Activated T-cell treated with anti-CD3 and anti-CD28 coated beads, Interleukin-2, amount 50 U/mL, for 72 hours (primary cell): ENCODE measurements at regions not wholly inside any gene's neighbourhood (a gene's known extent, or its start where the extent isn't known, plus 50 kb on each side); places are given as distances from the start of the nearest gene placed in this dataset.

ENCODE experiments used
- ATAC-seq, 2 donors: fragments of 150-1000 bp; cut with Tn5 transposase; replicated peaks in 1 of 2; 2 replicates each; pipeline ENCODE4 v1.10.0; 2021; ENCODE audit warnings: moderate library complexity in 2 of 2, mild to moderate bottlenecking in 1 of 2
- DNase-seq, 2 donors: peaks; one replicate each; pipeline ENCODE4 v3.0.0; 2021 to 2022; ENCODE audit warnings: mixed read lengths in 1 of 2
- H3K27ac Mint-ChIP-seq: one replicate; pipeline ENCODE4 v1.8.0; 2022; ENCODE audit warnings: mild to moderate bottlenecking, moderate library complexity, mixed read lengths
- H3K27me3 Mint-ChIP-seq: one replicate; pipeline ENCODE4 v1.8.0; 2022; ENCODE audit warnings: low read depth, mixed read lengths
- H3K36me3 Mint-ChIP-seq, 2 donors: one replicate each; pipeline ENCODE4 v1.8.0; 2022; ENCODE audit warnings: mixed read lengths in 2 of 2, mild to moderate bottlenecking in 1 of 2; ENCODE audit not compliant: insufficient read depth in 2 of 2
- H3K4me1 Mint-ChIP-seq: one replicate; pipeline ENCODE4 v1.8.0; 2022; ENCODE audit warnings: low read depth, mixed read lengths
- H3K4me3 Mint-ChIP-seq, 2 donors: one replicate each; pipeline ENCODE4 v1.8.0; 2022; ENCODE audit warnings: mild to moderate bottlenecking in 2 of 2, mixed read lengths in 2 of 2, moderate library complexity in 2 of 2
- H3K9me3 Mint-ChIP-seq, 2 donors: one replicate each; pipeline ENCODE4 v1.8.0; 2022; ENCODE audit warnings: mixed read lengths in 2 of 2

GRCh38 chr3:153572654-153573053 is 410.6 kb downstream of the RAP2B start:
- no peak for ATAC-seq
- H3K27me3 Mint-ChIP-seq: no peaks in the 10 kb centered on the region

GRCh38 chr3:153573481-153573880 is 411.5 kb downstream of the RAP2B start:
- no peak overlapping the region for H3K4me3 Mint-ChIP-seq
- H3K27me3 Mint-ChIP-seq: no peaks in the 10 kb centered on the region
- H3K4me1 Mint-ChIP-seq: peaks cover 8% of the 10 kb centered on the region
- no peak for DNase-seq
- no peak for ATAC-seq
- peaks cover 2% of the 10 kb centered on the region in 2 donors for H3K9me3 Mint-ChIP-seq
- H3K27ac Mint-ChIP-seq: no peak overlapping the region
- peaks cover 0 to 1% of the 10 kb centered on the region in 2 donors for H3K36me3 Mint-ChIP-seq

More at GRCh38 chr3:153572654-153573053, 410.6 kb downstream of the RAP2B start:
- Mint-ChIP-seq H3K4me1 (peaks cover 8% of the 10 kb centered on the region), H3K9me3 (peaks cover 2% of the 10 kb centered on the region in 2 donors), H3K27ac (peak overlapping the region; percentile 8), H3K4me3 (no peak overlapping the region), H3K36me3 (peaks cover 0 to 1% of the 10 kb centered on the region in 2 donors)
- DNase-seq: no peak

GRCh38 chr3:153574445-153574844 is 412.4 kb downstream of the RAP2B start:
- Mint-ChIP-seq H3K27me3 (no peaks in the 10 kb centered on the region), H3K4me3 (no peak overlapping the region), H3K36me3 (peaks cover 0 to 1% of the 10 kb centered on the region in 2 donors), H3K27ac (no peak overlapping the region), H3K9me3 (peaks cover 2% of the 10 kb centered on the region in 2 donors), H3K4me1 (peaks cover 8% of the 10 kb centered on the region)
- no peak for ATAC-seq
- no peak for DNase-seq

GRCh38 chr3:153577059-153577736 is 415.2 kb downstream of the RAP2B start:
- Mint-ChIP-seq H3K4me3 (no peak overlapping the region), H3K36me3 (peaks cover 0 to 1% of the 10 kb centered on the region in 2 donors), H3K4me1 (peaks cover 8% of the 10 kb centered on the region), H3K27ac (no peak overlapping the region), H3K9me3 (no peaks in the 10 kb centered on the region), H3K27me3 (no peaks in the 10 kb centered on the region)
- DNase-seq (peak in 1 of 2 donors; percentile 1), ATAC-seq (peak; percentile 89 to 94)

GRCh38 chr3:153578046-153578445 is 416.0 kb downstream of the RAP2B start:
- Mint-ChIP-seq H3K4me3 (no peak overlapping the region), H3K4me1 (peaks cover 8% of the 10 kb centered on the region), H3K27me3 (no peaks in the 10 kb centered on the region), H3K9me3 (no peaks in the 10 kb centered on the region), H3K36me3 (peaks cover 0 to 1% of the 10 kb centered on the region in 2 donors), H3K27ac (no peak overlapping the region)
- no peak for ATAC-seq
- DNase-seq: no peak

- no peaks in the 10 kb centered on the region for H3K27me3 Mint-ChIP-seq
- no peak for ATAC-seq
- DNase-seq: no peak
- H3K4me3 Mint-ChIP-seq: no peak overlapping the region
- peaks cover 2 to 7% of the 10 kb centered on the region in 2 donors for H3K9me3 Mint-ChIP-seq
- H3K27ac Mint-ChIP-seq: no peak overlapping the region
- H3K36me3 Mint-ChIP-seq: peaks cover 5 to 6% of the 10 kb centered on the region in 2 donors
- no peaks in the 10 kb centered on the region for H3K4me1 Mint-ChIP-seq
Observed at GRCh38 chr3:153590051-153590450, 428.0 kb downstream of the RAP2B start.

- DNase-seq: no peak
- peaks cover 0 to 5% of the 10 kb centered on the region in 2 donors for H3K9me3 Mint-ChIP-seq
- H3K4me3 Mint-ChIP-seq: no peak overlapping the region
- ATAC-seq: no peak
- peak overlapping the region; percentile 78 for H3K27ac Mint-ChIP-seq
- peaks cover 2 to 3% of the 10 kb centered on the region in 2 donors for H3K36me3 Mint-ChIP-seq
- H3K4me1 Mint-ChIP-seq: peaks cover 5% of the 10 kb centered on the region
- no peaks in the 10 kb centered on the region for H3K27me3 Mint-ChIP-seq
Observed at GRCh38 chr3:153591561-153592245, 429.7 kb downstream of the RAP2B start.

- ATAC-seq (no peak), DNase-seq (no peak)
- Mint-ChIP-seq H3K27me3 (no peaks in the 10 kb centered on the region), H3K4me3 (no peak overlapping the region), H3K27ac (no peak overlapping the region), H3K4me1 (peaks cover 5% of the 10 kb centered on the region), H3K36me3 (no peaks in the 10 kb centered on the region), H3K9me3 (no peaks in the 10 kb centered on the region)
Observed at GRCh38 chr3:153595186-153595815, 433.3 kb downstream of the RAP2B start.

- Mint-ChIP-seq H3K27ac (no peak overlapping the region), H3K27me3 (no peaks in the 10 kb centered on the region), H3K36me3 (no peaks in the 10 kb centered on the region), H3K4me1 (peaks cover 6% of the 10 kb centered on the region), H3K4me3 (no peak overlapping the region), H3K9me3 (no peaks in the 10 kb centered on the region)
- ATAC-seq (peak in 1 of 2 donors; percentile 65), DNase-seq (no peak)
Observed at GRCh38 chr3:153596401-153596800, 434.4 kb downstream of the RAP2B start.

GRCh38 chr3:153599685-153600084 is 437.7 kb downstream of the RAP2B start:
- no peak for DNase-seq
- Mint-ChIP-seq H3K36me3 (no peaks in the 10 kb centered on the region), H3K27me3 (no peaks in the 10 kb centered on the region), H3K9me3 (no peaks in the 10 kb centered on the region), H3K4me3 (no peak overlapping the region), H3K27ac (no peak overlapping the region), H3K4me1 (peaks cover 10% of the 10 kb centered on the region)
- ATAC-seq: no peak

GRCh38 chr3:153600896-153601295 is 438.9 kb downstream of the RAP2B start:
- Mint-ChIP-seq H3K4me1 (peaks cover 10% of the 10 kb centered on the region), H3K27ac (no peak overlapping the region), H3K4me3 (no peak overlapping the region), H3K9me3 (no peaks in the 10 kb centered on the region), H3K27me3 (no peaks in the 10 kb centered on the region), H3K36me3 (no peaks in the 10 kb centered on the region)
- DNase-seq: no peak
- ATAC-seq: no peak

- Mint-ChIP-seq H3K4me1 (peaks cover 6% of the 10 kb centered on the region), H3K36me3 (no peaks in the 10 kb centered on the region), H3K9me3 (no peaks in the 10 kb centered on the region), H3K4me3 (no peak overlapping the region), H3K27me3 (no peaks in the 10 kb centered on the region), H3K27ac (no peak overlapping the region)
- DNase-seq: no peak
- ATAC-seq: no peak
Observed at GRCh38 chr3:153601374-153601853, 439.4 kb downstream of the RAP2B start.

- Mint-ChIP-seq H3K4me1 (peaks cover 5% of the 10 kb centered on the region), H3K27me3 (no peaks in the 10 kb centered on the region), H3K27ac (no peak overlapping the region), H3K9me3 (no peaks in the 10 kb centered on the region), H3K4me3 (no peak overlapping the region), H3K36me3 (no peaks in the 10 kb centered on the region)
- no peak for ATAC-seq
- no peak for DNase-seq
Observed at GRCh38 chr3:153602801-153603200, 440.8 kb downstream of the RAP2B start.
